ENCODE measurements at regions not wholly inside any gene's neighbourhood (a gene's known extent, or its start where the extent isn't known, plus 50 kb on each side); places are given as distances from the start of the nearest gene placed in this dataset.

DNA sequence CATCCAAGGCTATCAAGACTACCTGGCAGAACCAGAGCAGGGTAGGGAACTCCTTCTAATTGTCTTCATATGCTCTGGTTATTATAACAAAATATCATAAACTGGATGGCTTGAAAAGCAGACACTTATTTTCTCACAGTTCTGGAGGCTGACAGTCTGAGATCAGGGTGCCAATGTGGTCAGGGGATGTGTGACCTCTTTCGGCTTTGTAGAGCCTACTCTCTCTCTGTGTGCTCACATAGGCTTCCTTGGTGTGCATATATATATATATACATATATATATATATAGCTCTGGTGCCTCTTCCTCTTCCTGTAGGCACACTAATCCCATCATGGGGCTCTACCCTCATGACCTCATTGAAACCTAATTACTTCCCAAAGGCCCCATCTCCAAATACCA is 101.6 kb downstream of the ARL6IP6 start:
- no peak overlapping the region for H3K9ac ChIP-seq (ENCODE audit: insufficient read depth, low read length)
- H3K36me3 ChIP-seq (ENCODE audit: control insufficient read depth, insufficient read depth, low read length) = no peaks in the 10 kb centered on the region
- TF ChIP-seq, protein P1, sequence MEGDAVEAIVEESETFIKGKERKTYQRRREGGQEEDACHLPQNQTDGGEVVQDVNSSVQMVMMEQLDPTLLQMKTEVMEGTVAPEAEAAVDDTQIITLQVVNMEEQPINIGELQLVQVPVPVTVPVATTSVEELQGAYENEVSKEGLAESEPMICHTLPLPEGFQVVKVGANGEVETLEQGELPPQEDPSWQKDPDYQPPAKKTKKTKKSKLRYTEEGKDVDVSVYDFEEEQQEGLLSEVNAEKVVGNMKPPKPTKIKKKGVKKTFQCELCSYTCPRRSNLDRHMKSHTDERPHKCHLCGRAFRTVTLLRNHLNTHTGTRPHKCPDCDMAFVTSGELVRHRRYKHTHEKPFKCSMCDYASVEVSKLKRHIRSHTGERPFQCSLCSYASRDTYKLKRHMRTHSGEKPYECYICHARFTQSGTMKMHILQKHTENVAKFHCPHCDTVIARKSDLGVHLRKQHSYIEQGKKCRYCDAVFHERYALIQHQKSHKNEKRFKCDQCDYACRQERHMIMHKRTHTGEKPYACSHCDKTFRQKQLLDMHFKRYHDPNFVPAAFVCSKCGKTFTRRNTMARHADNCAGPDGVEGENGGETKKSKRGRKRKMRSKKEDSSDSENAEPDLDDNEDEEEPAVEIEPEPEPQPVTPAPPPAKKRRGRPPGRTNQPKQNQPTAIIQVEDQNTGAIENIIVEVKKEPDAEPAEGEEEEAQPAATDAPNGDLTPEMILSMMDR (conservative IDR thresholded peaks at IDR 0.05 in 1 of 2, IDR thresholded peaks at IDR 0.05 in 1 of 2; ENCODE audit: low read depth in 1 of 2, low read length in 2 of 2) = no peak
- no peak for TF ChIP-seq EZH2 (IDR thresholded peaks at IDR 0.05; ENCODE audit: low read length, missing control alignments)
- no peaks in the 10 kb centered on the region for H4K20me1 ChIP-seq (ENCODE audit: control insufficient read depth, extremely low read depth, insufficient read depth, low read length)
- H3K9me3 ChIP-seq (ENCODE audit: control insufficient read depth, insufficient read depth, low read depth, low read length) = no peaks in the 10 kb centered on the region
- H3K27me3 ChIP-seq (ENCODE audit: control insufficient read depth, insufficient read depth, low read length) = no peaks in the 10 kb centered on the region
- no peaks in the 10 kb centered on the region for H3K79me2 ChIP-seq (ENCODE audit: control insufficient read depth, insufficient read depth, low read length)
- no peak overlapping the region for H3K27ac ChIP-seq (ENCODE audit: insufficient read depth, low read length)
- no peaks in the 10 kb centered on the region for H3K4me1 ChIP-seq (ENCODE audit: control insufficient read depth, extremely low read depth, insufficient read depth, low read length)
- no peak for DNase-seq (ENCODE audit: low read depth in 2 of 2)
- H2AFZ ChIP-seq (ENCODE audit: low read length) = no peak overlapping the region
- H3K4me3 ChIP-seq (replicated peaks in 1 of 4; ENCODE audit: control extremely low read depth in 1 of 4, insufficient read depth in 1 of 4, low read depth in 3 of 4, low read length in 4 of 4) = no peak overlapping the region
- H3K4me2 ChIP-seq (ENCODE audit: extremely low read depth, insufficient read depth, low read length) = no peak overlapping the region

DNA sequence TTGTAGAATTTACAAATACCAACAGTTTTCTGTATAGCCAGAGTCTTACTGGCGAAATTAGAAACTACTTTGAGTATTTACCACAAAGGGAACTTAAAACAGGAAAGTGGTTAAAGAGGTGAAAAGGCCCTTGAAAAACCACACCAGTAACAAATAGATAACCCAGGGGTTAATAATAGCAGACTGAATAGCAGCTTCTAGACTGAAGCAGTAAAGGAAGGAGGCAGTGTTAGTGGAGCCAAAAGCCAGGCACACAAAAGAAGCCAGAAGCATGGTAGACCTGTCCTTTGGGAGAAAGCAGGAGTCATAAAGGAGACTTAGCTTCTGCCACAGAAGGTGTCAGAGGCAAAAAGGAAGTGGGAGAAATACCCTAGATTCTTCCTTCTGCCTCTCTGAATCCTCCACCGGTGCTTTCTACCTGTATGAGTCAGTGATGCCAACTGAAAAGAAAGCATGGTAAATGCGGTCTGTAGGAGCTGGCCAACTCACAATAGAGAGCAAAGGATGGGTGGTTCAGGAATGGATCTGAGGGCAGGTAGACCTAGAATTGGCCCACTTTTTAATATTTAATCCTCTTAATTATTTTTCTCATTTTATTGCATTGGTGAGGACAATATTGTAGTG is 97.3 kb downstream of the ARL6IP6 start:
- H3K27ac ChIP-seq (ENCODE audit: insufficient read depth, low read length) = no peak overlapping the region
- H3K36me3 ChIP-seq (ENCODE audit: control insufficient read depth, insufficient read depth, low read length) = no peaks in the 10 kb centered on the region
- DNase-seq (ENCODE audit: low read depth in 2 of 2) = peak in 1 of 2 donors; percentile 17
- H3K9ac ChIP-seq (ENCODE audit: insufficient read depth, low read length) = no peak overlapping the region
- H3K9me3 ChIP-seq (ENCODE audit: control insufficient read depth, insufficient read depth, low read depth, low read length) = no peaks in the 10 kb centered on the region
- H3K79me2 ChIP-seq (ENCODE audit: control insufficient read depth, insufficient read depth, low read length) = no peaks in the 10 kb centered on the region
- H2AFZ ChIP-seq (ENCODE audit: low read length) = no peak overlapping the region
- H3K4me3 ChIP-seq (replicated peaks in 1 of 4; ENCODE audit: control extremely low read depth in 1 of 4, insufficient read depth in 1 of 4, low read depth in 3 of 4, low read length in 4 of 4) = no peak overlapping the region
- TF ChIP-seq EZH2 (IDR thresholded peaks at IDR 0.05; ENCODE audit: low read length, missing control alignments) = no peak
- TF ChIP-seq, protein P1 (conservative IDR thresholded peaks at IDR 0.05 in 1 of 2, IDR thresholded peaks at IDR 0.05 in 1 of 2; ENCODE audit: low read depth in 1 of 2, low read length in 2 of 2) = no peak
- H3K27me3 ChIP-seq (ENCODE audit: control insufficient read depth, insufficient read depth, low read length) = no peaks in the 10 kb centered on the region
- H4K20me1 ChIP-seq (ENCODE audit: control insufficient read depth, extremely low read depth, insufficient read depth, low read length) = no peaks in the 10 kb centered on the region
- H3K4me1 ChIP-seq (ENCODE audit: control insufficient read depth, extremely low read depth, insufficient read depth, low read length) = no peaks in the 10 kb centered on the region
- no peak overlapping the region for H3K4me2 ChIP-seq (ENCODE audit: extremely low read depth, insufficient read depth, low read length)

DNA sequence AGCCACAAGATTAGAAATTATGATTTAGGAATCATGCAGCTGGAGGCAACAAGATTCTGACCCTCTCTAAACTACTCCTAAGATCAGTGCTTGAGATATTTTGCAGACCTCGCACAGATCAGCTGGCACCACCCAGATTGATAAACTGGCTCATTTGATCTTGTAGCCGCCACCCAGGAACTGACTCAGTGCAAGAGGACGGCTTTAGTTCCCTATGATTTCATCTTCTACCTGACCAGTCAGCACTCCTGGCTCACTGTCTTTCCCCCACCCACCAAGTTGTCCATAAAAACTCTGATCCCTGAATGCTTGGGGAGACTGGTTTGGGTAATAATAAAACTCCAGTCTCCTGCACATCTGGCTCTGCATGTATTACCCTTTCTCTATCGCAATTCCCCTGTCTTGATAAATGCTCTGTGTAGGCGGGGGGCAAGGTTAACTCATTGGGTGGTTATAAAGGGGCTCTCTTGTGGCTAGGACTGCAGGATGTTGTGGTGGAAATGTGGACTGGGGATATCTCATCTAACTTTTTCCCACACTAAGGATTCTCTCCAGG is 96.1 kb downstream of the ARL6IP6 start:
- H3K4me3 ChIP-seq (replicated peaks in 1 of 4; ENCODE audit: control extremely low read depth in 1 of 4, insufficient read depth in 1 of 4, low read depth in 3 of 4, low read length in 4 of 4) = no peak overlapping the region
- H3K4me2 ChIP-seq (ENCODE audit: extremely low read depth, insufficient read depth, low read length) = no peak overlapping the region
- no peak overlapping the region for H2AFZ ChIP-seq (ENCODE audit: low read length)
- TF ChIP-seq EZH2 (IDR thresholded peaks at IDR 0.05; ENCODE audit: low read length, missing control alignments) = no peak
- TF ChIP-seq, protein P1 (conservative IDR thresholded peaks at IDR 0.05 in 1 of 2, IDR thresholded peaks at IDR 0.05 in 1 of 2; ENCODE audit: low read depth in 1 of 2, low read length in 2 of 2) = no peak
- no peaks in the 10 kb centered on the region for H3K4me1 ChIP-seq (ENCODE audit: control insufficient read depth, extremely low read depth, insufficient read depth, low read length)
- no peaks in the 10 kb centered on the region for H4K20me1 ChIP-seq (ENCODE audit: control insufficient read depth, extremely low read depth, insufficient read depth, low read length)
- no peaks in the 10 kb centered on the region for H3K36me3 ChIP-seq (ENCODE audit: control insufficient read depth, insufficient read depth, low read length)
- no peaks in the 10 kb centered on the region for H3K27me3 ChIP-seq (ENCODE audit: control insufficient read depth, insufficient read depth, low read length)
- no peaks in the 10 kb centered on the region for H3K79me2 ChIP-seq (ENCODE audit: control insufficient read depth, insufficient read depth, low read length)
- no peaks in the 10 kb centered on the region for H3K9me3 ChIP-seq (ENCODE audit: control insufficient read depth, insufficient read depth, low read depth, low read length)
- peak in 1 of 2 donors; percentile 66 for DNase-seq (ENCODE audit: low read depth in 2 of 2)
- H3K9ac ChIP-seq (ENCODE audit: insufficient read depth, low read length) = no peak overlapping the region
- no peak overlapping the region for H3K27ac ChIP-seq (ENCODE audit: insufficient read depth, low read length)

Measured in fibroblast of lung (primary cell).